Neural cell (in vitro differentiated cells): ENCODE measurements at regions not wholly inside any gene's neighbourhood (a gene's known extent, or its start where the extent isn't known, plus 50 kb on each side); places are given as distances from the start of the nearest gene placed in this dataset.

ENCODE experiments used
- EP300 ChIP-seq: fragments of 450-650 bp; conservative IDR thresholded peaks from 2 replicates; pipeline ENCODE4 v1.6.1; 2014; ENCODE audit warnings: antibody characterized with exemption, mild to moderate bottlenecking, moderate library complexity; ENCODE audit not compliant: poor library complexity, severe bottlenecking
- EZH2 ChIP-seq: fragments of 200-600, 300-800 bp; shearing (Covaris generic), sonication (generic); IDR thresholded peaks from 2 replicates; pipeline ENCODE4 v1.6.1; 2014; ENCODE audit warnings: antibody characterized with exemption, low read length, borderline replicate concordance, mild to moderate bottlenecking; ENCODE audit not compliant: insufficient read depth, poor library complexity, severe bottlenecking
- RAD21 ChIP-seq: fragments of 450-650 bp; conservative IDR thresholded peaks from 2 replicates; pipeline ENCODE4 v1.6.1; 2014; ENCODE audit warnings: antibody characterized with exemption, mild to moderate bottlenecking, moderate library complexity
- TAF1 ChIP-seq: IDR thresholded peaks from 2 replicates; pipeline ENCODE4 v1.6.1; 2012; ENCODE audit warnings: low read depth
- TF ChIP-seq, protein P1 (sequence below): fragments of 450-650 bp; IDR thresholded peaks from 2 replicates; pipeline ENCODE4 v1.5.1; 2014; ENCODE audit warnings: antibody characterized with exemption, mild to moderate bottlenecking, moderate library complexity; ENCODE audit not compliant: poor library complexity, severe bottlenecking

DNA sequence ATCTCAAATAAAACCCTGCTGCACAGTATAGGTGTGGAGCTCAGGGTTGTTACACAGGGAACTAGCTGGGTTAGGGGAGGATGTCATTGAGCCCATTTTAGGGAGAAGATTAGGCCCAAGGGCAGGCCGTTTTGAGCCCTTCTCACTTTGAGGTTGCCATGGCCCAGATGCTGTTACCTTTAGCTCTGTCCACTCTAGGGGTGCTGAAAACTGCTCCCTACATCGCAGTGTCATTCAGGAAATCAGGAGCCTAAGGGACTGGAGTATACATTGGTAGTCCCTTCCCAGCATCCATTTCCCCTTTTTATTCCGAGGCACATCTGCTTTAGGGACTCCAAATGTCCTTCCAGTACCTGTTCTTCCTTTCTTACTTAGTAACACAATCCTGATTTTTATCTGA is 79.0 kb upstream of the SELENOK start:
- TF ChIP-seq EZH2 (no peak), TAF1 (no peak), RAD21 (no peak), EP300 (no peak)
- TF ChIP-seq, protein P1, sequence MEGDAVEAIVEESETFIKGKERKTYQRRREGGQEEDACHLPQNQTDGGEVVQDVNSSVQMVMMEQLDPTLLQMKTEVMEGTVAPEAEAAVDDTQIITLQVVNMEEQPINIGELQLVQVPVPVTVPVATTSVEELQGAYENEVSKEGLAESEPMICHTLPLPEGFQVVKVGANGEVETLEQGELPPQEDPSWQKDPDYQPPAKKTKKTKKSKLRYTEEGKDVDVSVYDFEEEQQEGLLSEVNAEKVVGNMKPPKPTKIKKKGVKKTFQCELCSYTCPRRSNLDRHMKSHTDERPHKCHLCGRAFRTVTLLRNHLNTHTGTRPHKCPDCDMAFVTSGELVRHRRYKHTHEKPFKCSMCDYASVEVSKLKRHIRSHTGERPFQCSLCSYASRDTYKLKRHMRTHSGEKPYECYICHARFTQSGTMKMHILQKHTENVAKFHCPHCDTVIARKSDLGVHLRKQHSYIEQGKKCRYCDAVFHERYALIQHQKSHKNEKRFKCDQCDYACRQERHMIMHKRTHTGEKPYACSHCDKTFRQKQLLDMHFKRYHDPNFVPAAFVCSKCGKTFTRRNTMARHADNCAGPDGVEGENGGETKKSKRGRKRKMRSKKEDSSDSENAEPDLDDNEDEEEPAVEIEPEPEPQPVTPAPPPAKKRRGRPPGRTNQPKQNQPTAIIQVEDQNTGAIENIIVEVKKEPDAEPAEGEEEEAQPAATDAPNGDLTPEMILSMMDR = no peak
